Gastroesophageal sphincter (tissue), 4 donors: ENCODE measurements at regions not wholly inside any gene's neighbourhood (a gene's known extent, or its start where the extent isn't known, plus 50 kb on each side); places are given as distances from the start of the nearest gene placed in this dataset.

Experiments used
- ATAC-seq: fragments of 150-250 bp; one replicate; pipeline ENCODE4 v1.9.1; 2016; ENCODE audit warnings: mild to moderate bottlenecking, moderate library complexity
- H3K27ac ChIP-seq, 4 donors: fragments of 200-600 bp; sonication (generic) in 3 of 4; 1 replicate in 3 of 4; 2 replicates in 1 of 4; pipeline ENCODE4 v1.5.1; 2016 to 2019
- H3K27me3 ChIP-seq: fragments of 200-600 bp; sonication (generic); one replicate; pipeline ENCODE4 v1.5.1; 2019
- H3K36me3 ChIP-seq, 2 donors: fragments of 200-600 bp; sonication (generic); one replicate each; pipeline ENCODE4 v1.5.1; 2019; ENCODE audit warnings: control low read depth in 1 of 2
- H3K4me1 ChIP-seq, 3 donors: fragments of 200-600 bp; sonication (generic); 1 replicate in 2 of 3; 2 replicates in 1 of 3; pipeline ENCODE4 v1.5.1; 2016 to 2019; ENCODE audit warnings: control low read depth in 2 of 3
- H3K4me3 ChIP-seq, 2 donors: fragments of 200-600 bp; sonication (generic); one replicate each; pipeline ENCODE4 v1.5.1; 2019; ENCODE audit warnings: mild to moderate bottlenecking in 1 of 2, moderate library complexity in 1 of 2
- H3K9me3 ChIP-seq, 3 donors: fragments of 200-600 bp; sonication (generic); one replicate each; pipeline ENCODE4 v1.5.1; 2017 to 2019; ENCODE audit warnings: control low read depth in 2 of 3
- CTCF ChIP-seq, 4 experiments: fragments of 200-600 bp in 2 of 4; fragments of 450-650 bp in 2 of 4; sonication (generic) in 1 of 4; IDR thresholded peaks; one replicate each; pipeline ENCODE4 v1.5.1; 2017 to 2019; ENCODE audit warnings: antibody characterized with exemption in 4 of 4, mild to moderate bottlenecking in 2 of 4, moderate library complexity in 2 of 4
- EP300 ChIP-seq: sonication (generic); formaldehyde crosslinking; IDR thresholded peaks from one replicate; pipeline ENCODE4 v1.6.1; 2017; ENCODE audit warnings: antibody characterized with exemption, mild to moderate bottlenecking
- POLR2A ChIP-seq, 2 donors: fragments of 450-650 bp; IDR thresholded peaks; one replicate each; pipeline ENCODE4 v1.6.1; 2017; ENCODE audit warnings: antibody characterized with exemption in 2 of 2, mild to moderate bottlenecking in 2 of 2, moderate library complexity in 1 of 2
- POLR2AphosphoS5 ChIP-seq: sonication (generic); formaldehyde crosslinking; IDR thresholded peaks from one replicate; pipeline ENCODE4 v1.6.1; 2017; ENCODE audit warnings: antibody characterized with exemption
- WGBS, 2 donors: methylation state at CpG; one replicate each; pipeline ENCODE4 v1.1.5; 2018; ENCODE audit warnings: low coverage in 1 of 2; 5-methylcytosine and 5-hydroxymethylcytosine counted together

- H3K4me3 ChIP-seq, result no peak overlapping the region
- no peaks in the 10 kb centered on the region for H3K4me1 ChIP-seq
- no peak for ATAC-seq
- no peak overlapping the region for H3K27ac ChIP-seq
- H3K27me3 ChIP-seq, result no peaks in the 10 kb centered on the region
- H3K9me3 ChIP-seq, result peaks cover 0 to 6% (median 0%) of the 10 kb centered on the region in 3 donors
- TF ChIP-seq POLR2AphosphoS5 (no peak), CTCF (IDR thresholded peaks at IDR 0.05) (no peak), POLR2A (IDR thresholded peaks at IDR 0.05) (no peak), EP300 (no peak)
- H3K36me3 ChIP-seq, result no peaks in the 10 kb centered on the region
Observed at GRCh38 chr12:63319386-63319785, 168.4 kb upstream of the AVPR1A start.

- H3K9me3 ChIP-seq, result peaks cover 0 to 6% (median 0%) of the 10 kb centered on the region in 3 donors
- ATAC-seq, result no peak
- TF ChIP-seq POLR2A (IDR thresholded peaks at IDR 0.05) (no peak), EP300 (no peak), POLR2AphosphoS5 (no peak), CTCF (IDR thresholded peaks at IDR 0.05) (no peak)
- no peaks in the 10 kb centered on the region for H3K27me3 ChIP-seq
- no peak overlapping the region for H3K4me3 ChIP-seq
- H3K4me1 ChIP-seq, result no peaks in the 10 kb centered on the region
- no peaks in the 10 kb centered on the region for H3K36me3 ChIP-seq
- H3K27ac ChIP-seq, result no peak overlapping the region
- WGBS, 2 donors, result 50 to 89% methylated on average over 1 of the region's 1 CpG
Observed at GRCh38 chr12:63318933-63319332, 167.9 kb upstream of the AVPR1A start.

GRCh38 chr12:63318313-63318712 lies 167.3 kb upstream of the AVPR1A start:
- ATAC-seq, result no peak
- no peaks in the 10 kb centered on the region for H3K27me3 ChIP-seq
- TF ChIP-seq POLR2A (IDR thresholded peaks at IDR 0.05) (no peak), POLR2AphosphoS5 (no peak), CTCF (IDR thresholded peaks at IDR 0.05) (no peak), EP300 (no peak)

GRCh38 chr12:63317880-63318279 lies 166.9 kb upstream of the AVPR1A start:
- no peak overlapping the region for H3K4me3 ChIP-seq
- no peaks in the 10 kb centered on the region for H3K27me3 ChIP-seq
- TF ChIP-seq POLR2A (IDR thresholded peaks at IDR 0.05) (no peak), POLR2AphosphoS5 (no peak), EP300 (no peak), CTCF (IDR thresholded peaks at IDR 0.05) (no peak)
- WGBS, 2 donors, result 83 to 93% methylated on average over 2 to 3 of the region's 5 CpGs
- H3K4me1 ChIP-seq, result no peaks in the 10 kb centered on the region
- H3K27ac ChIP-seq, result no peak overlapping the region
- no peaks in the 10 kb centered on the region for H3K36me3 ChIP-seq
- H3K9me3 ChIP-seq, result peaks cover 0 to 6% (median 0%) of the 10 kb centered on the region in 3 donors
- ATAC-seq, result no peak

More at GRCh38 chr12:63318313-63318712, 167.3 kb upstream of the AVPR1A start:
- WGBS, 2 donors, result 83 to 92% methylated on average over 2 to 4 of the region's 7 CpGs
- H3K27ac ChIP-seq, result no peak overlapping the region
- H3K36me3 ChIP-seq, result no peaks in the 10 kb centered on the region
- no peaks in the 10 kb centered on the region for H3K4me1 ChIP-seq
- no peak overlapping the region for H3K4me3 ChIP-seq
- peaks cover 0 to 6% (median 0%) of the 10 kb centered on the region in 3 donors for H3K9me3 ChIP-seq

- no peak for ATAC-seq
- WGBS, 2 donors, result 68% methylated on average over 4 of the region's 9 CpGs; no CpG with 5 or more reads in 1 of the 2 donors
- TF ChIP-seq CTCF (IDR thresholded peaks at IDR 0.05), result no peak
- TF ChIP-seq EP300, result no peak
- TF ChIP-seq POLR2AphosphoS5, result no peak
- TF ChIP-seq POLR2A (IDR thresholded peaks at IDR 0.05), result no peak
- Histone ChIP-seq H3K27ac (no peak overlapping the region), H3K9me3 (peaks cover 0 to 6% (median 0%) of the 10 kb centered on the region in 3 donors), H3K36me3 (no peaks in the 10 kb centered on the region), H3K27me3 (no peaks in the 10 kb centered on the region), H3K4me1 (no peaks in the 10 kb centered on the region), H3K4me3 (no peak overlapping the region)
Observed at GRCh38 chr12:63317286-63317846, 166.4 kb upstream of the AVPR1A start.
